ENCODE measurements at regions not wholly inside any gene's neighbourhood (a gene's known extent, or its start where the extent isn't known, plus 50 kb on each side); places are given as distances from the start of the nearest gene placed in this dataset.

DNA sequence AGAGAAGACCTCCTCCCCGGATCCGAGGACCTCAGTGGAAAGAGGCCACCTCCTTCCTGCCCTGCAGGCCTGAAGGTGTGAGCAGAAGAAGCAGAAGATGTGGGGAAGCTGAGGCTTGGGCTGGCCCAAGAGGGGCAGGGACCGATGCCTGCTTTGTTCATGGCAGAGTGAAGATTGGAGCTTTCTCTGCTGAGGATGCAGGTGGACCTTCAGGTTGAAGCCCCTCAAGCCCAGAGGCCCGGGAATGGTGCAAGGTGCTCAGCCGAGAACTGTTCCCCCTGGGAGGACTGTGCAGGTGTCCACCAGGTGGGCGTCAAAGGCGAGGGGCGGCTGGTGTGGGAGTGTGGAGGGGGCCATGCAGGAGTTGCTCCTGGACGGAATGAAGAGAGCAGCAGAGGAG is 277.9 kb upstream of the IRX2 start:
- no peak for TF ChIP-seq CHD2 (IDR thresholded peaks at IDR 0.05; ENCODE audit: low read length, partially characterized antibody)
- TF ChIP-seq, protein P1, sequence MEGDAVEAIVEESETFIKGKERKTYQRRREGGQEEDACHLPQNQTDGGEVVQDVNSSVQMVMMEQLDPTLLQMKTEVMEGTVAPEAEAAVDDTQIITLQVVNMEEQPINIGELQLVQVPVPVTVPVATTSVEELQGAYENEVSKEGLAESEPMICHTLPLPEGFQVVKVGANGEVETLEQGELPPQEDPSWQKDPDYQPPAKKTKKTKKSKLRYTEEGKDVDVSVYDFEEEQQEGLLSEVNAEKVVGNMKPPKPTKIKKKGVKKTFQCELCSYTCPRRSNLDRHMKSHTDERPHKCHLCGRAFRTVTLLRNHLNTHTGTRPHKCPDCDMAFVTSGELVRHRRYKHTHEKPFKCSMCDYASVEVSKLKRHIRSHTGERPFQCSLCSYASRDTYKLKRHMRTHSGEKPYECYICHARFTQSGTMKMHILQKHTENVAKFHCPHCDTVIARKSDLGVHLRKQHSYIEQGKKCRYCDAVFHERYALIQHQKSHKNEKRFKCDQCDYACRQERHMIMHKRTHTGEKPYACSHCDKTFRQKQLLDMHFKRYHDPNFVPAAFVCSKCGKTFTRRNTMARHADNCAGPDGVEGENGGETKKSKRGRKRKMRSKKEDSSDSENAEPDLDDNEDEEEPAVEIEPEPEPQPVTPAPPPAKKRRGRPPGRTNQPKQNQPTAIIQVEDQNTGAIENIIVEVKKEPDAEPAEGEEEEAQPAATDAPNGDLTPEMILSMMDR (IDR thresholded peaks at IDR 0.05) = no peak
- TF ChIP-seq, protein P2, sequence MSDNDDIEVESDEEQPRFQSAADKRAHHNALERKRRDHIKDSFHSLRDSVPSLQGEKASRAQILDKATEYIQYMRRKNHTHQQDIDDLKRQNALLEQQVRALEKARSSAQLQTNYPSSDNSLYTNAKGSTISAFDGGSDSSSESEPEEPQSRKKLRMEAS (IDR thresholded peaks at IDR 0.05) = no peak
- no peak for TF ChIP-seq HOXA7 (CRISPR knock-in tag; IDR thresholded peaks at IDR 0.05)
- no peak for TF ChIP-seq POLR2A (IDR thresholded peaks at IDR 0.05; ENCODE audit: low read length)
- no peak for TF ChIP-seq ZNF302 (CRISPR knock-in tag; IDR thresholded peaks at IDR 0.05)
- no peak for TF ChIP-seq RFX5 (IDR thresholded peaks at IDR 0.05)
- TF ChIP-seq MAZ (IDR thresholded peaks at IDR 0.05; ENCODE audit: borderline replicate concordance, low read depth, low read length) = no peak
- TF ChIP-seq, protein P3, sequence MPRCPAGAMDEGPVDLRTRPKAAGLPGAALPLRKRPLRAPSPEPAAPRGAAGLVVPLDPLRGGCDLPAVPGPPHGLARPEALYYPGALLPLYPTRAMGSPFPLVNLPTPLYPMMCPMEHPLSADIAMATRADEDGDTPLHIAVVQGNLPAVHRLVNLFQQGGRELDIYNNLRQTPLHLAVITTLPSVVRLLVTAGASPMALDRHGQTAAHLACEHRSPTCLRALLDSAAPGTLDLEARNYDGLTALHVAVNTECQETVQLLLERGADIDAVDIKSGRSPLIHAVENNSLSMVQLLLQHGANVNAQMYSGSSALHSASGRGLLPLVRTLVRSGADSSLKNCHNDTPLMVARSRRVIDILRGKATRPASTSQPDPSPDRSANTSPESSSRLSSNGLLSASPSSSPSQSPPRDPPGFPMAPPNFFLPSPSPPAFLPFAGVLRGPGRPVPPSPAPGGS (IDR thresholded peaks at IDR 0.05) = no peak
- no peak for TF ChIP-seq JUNB (IDR thresholded peaks at IDR 0.05)
- TF ChIP-seq CBX2 (IDR thresholded peaks at IDR 0.05; ENCODE audit: borderline replicate concordance, low read depth) = no peak
- no peak for TF ChIP-seq CBX8 (IDR thresholded peaks at IDR 0.05)
- no peak for TF ChIP-seq MYC (IDR thresholded peaks at IDR 0.05; ENCODE audit: borderline replicate concordance, low read length)

Measured in A549 (cell line).